ENCODE measurements at regions not wholly inside any gene's neighbourhood (a gene's known extent, or its start where the extent isn't known, plus 50 kb on each side); places are given as distances from the start of the nearest gene placed in this dataset.

- TF ChIP-seq CTCF (IDR thresholded peaks at IDR 0.05; ENCODE audit: low read length), result no peak
- TF ChIP-seq EZH2 (optimal IDR thresholded peaks at IDR 0.05; ENCODE audit: low read depth, low read length), result no peak
- no peak for TF ChIP-seq EZH2phosphoT487 (IDR thresholded peaks at IDR 0.05; ENCODE audit: low read length)
Observed at GRCh38 chr1:228871314-228872061, 136.2 kb downstream of the RHOU start.
